GM19372 (cell line): ENCODE measurements at regions not wholly inside any gene's neighbourhood (a gene's known extent, or its start where the extent isn't known, plus 50 kb on each side); places are given as distances from the start of the nearest gene placed in this dataset.

ENCODE experiments used
- ATAC-seq: cut with Tn5 transposase; IDR thresholded peaks from one replicate; pipeline ENCODE4 v1.9.1; 2021; ENCODE audit warnings: mild to moderate bottlenecking, low read depth, moderate library complexity; ENCODE audit not compliant: unreplicated experiment

DNA sequence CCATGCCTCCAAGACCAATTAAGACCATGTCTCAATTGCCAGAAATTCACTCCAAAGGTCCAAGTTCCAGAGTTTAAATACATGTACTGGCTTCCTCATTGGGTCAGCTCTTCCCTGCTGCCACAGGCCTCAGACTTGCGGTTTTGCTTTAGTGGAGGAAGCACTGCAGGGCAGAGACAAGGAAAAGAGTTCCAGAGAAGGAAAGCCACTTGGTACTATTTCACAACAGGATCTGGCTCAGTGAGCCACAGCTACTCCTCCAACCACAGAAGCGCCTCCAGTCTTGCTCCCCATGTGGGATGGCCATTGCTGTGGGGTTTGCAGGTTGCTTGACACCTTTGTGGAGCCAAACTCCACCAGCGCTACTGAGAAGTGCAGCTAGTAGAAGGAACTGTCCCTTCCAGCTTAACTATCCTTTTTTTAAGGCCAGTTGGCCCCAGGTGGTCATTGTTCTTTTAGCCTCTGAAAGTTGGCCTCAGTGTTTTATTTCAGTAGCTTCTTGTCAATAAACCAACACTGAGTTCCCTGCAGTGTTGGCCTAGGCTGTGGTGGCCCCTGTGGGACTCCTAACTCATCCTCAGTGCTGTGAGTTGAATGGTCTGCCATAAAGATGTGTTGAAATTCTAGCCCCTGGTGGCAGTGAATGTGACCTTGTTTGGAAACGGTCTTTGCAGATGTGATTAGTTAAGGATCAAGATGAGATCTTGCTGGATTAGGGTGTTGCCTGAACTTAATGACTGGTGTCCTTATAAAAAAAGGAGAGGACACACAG is 93.7 kb upstream of the DAP start:
- ATAC-seq, result no peak

- no peak for ATAC-seq
Measured at GRCh38 chr5:10853154-10853553, 92.1 kb upstream of the DAP start.

DNA sequence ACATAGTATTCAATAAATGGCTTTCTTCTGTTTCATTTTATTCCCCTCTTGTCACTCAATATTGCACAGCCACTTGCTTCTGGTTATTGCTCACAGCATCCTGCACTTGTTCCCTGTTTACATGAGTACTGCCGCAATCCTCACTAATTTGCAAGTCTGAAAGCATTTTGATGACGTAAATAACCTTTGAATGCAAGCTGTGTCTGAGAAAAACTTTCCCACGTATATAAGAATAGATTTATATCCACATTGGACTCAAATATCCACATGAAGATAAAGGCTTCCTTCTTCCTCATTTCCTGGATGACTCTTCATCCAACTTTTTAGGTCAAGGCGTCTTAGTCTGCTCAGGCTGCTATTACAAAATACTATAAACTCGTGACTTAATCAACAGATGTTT is 88.2 kb upstream of the DAP start:
- ATAC-seq, result no peak

DNA sequence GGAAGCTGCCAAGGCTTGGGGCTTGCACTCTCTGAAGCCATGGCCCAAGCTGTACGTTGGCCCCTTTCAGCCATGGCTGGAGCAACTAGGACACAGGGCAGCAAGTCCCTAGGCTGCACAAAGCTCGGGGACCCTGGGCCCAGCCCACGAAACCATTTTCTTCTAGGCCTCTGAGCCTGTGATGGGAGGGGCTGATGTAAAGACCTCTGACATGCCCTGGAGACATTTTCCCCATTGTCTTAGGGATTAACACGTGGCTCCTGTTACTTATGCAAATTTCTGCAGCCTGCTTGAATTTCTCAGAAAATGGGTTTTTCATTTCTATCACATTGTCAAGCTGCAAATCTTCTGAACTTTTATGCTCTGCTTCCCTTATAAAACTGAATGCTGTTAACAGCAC is 83.0 kb upstream of the DAP start:
- ATAC-seq, result no peak

DNA sequence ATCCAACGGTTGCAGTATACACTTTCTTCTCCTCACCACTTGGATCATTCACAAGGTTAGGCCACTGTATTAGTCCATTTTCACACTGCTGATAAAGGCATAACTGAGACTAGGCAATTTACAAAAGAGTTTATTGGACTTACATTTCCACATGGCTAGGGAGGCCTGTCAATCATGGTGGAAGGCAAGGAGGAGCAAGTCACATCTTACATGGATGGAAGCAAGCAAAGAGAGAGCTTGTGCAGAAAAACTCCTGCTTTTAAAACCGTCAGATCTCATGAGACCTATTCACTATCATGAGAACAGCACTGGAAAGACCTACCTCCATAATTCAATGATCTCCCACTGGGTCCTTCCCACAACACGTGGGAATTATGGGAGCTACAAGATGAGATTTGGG is 81.8 kb upstream of the DAP start:
- no peak for ATAC-seq

DNA sequence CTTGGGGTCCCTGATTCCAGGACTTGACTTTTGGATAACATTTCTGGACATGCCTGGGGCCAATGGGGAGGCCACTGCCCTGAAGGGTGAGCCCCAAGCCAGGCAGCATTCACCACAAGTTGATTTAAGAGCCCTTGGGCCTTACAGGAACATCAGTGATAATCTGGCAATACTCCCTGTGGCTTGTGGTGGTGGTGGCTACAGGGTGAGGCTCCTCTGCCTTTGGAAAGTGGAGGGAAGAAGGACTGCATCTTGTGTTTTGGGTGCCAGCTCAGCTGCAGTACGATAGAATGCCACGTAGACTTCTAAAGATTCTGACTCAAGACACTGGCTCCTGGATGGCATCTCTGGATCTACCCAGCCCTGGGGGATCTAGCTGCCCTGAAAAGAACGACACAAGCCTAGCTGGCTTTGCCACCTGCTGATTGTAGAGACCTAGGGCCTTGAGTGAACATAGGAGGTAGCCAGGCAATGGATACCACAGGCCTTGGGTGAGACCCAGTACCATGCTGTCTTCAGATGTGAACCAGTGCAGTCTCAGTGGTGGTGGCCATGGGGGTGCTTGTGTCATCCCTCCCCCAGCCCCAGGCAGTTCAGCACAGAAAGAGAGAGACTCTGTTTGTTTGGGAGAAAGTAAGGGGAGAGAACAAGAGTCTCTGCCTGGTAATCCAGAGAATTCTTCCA is 79.0 kb upstream of the DAP start:
- ATAC-seq, result no peak

DNA sequence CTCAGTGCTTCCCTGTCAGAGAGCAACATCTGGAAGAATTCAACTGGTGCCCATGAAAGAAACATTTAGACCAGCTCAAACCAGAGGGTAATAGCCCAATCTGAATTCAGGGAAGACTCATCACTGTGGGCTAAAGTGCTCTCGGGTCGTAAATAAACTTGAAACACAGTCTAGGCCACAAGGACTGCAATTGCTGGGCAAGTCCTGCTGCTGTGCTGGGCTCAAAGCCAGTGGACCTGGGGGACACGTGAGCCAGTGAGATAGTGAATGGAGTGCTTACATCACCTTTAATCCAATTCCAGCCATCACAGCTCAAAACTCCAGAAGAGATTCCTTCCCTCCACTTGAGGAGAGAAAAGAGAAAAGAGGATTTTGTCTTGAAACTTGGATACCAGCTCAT is 78.1 kb upstream of the DAP start:
- no peak for ATAC-seq

DNA sequence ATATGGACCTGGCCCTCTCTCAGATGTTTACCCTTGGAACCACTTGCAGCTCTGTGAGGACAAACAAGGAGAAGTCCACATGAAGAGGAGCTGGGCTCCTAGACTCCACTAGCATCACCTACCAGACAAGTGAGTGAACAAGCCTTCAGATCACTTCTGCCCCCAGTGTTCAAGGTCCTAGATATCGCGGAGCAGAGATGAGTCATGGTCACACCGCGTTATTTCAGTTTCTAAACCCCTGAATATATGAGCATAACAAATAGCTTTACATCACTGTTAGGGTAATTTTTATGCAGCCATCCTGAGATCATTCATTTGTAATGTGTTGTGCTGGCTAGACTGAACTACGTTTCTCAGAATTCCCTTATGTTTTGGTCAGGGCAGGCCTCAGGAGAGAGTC is 77.0 kb upstream of the DAP start:
- ATAC-seq, result no peak

- no peak for ATAC-seq
Measured at GRCh38 chr5:10836986-10837385, 76.0 kb upstream of the DAP start.

GRCh38 chr5:10834695-10835094 is 73.7 kb upstream of the DAP start:
- ATAC-seq, result no peak

GRCh38 chr5:10832987-10833386 is 72.0 kb upstream of the DAP start:
- no peak for ATAC-seq

GRCh38 chr5:10832421-10832820 is 71.4 kb upstream of the DAP start:
- ATAC-seq, result no peak

- no peak for ATAC-seq
Measured at GRCh38 chr5:10831419-10831818, 70.4 kb upstream of the DAP start.

DNA sequence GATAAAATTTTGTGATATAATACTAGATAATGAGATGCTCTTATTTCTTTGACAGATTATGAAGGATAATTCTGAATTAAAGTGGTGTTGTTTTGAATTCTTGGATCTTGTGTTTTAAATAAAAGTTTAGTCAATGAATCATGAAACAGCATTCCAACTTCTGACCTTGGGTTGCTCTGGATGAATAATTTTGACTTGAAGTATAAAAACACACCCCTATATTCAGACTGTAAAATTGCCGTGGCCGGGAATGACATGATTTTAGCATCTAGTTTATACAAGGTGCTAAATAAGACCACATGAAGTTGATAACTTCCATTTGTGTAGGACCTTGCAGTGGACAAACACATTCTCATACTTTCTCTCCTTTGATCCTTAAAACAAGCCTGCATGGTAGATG is 67.2 kb upstream of the DAP start:
- ATAC-seq, result no peak

DNA sequence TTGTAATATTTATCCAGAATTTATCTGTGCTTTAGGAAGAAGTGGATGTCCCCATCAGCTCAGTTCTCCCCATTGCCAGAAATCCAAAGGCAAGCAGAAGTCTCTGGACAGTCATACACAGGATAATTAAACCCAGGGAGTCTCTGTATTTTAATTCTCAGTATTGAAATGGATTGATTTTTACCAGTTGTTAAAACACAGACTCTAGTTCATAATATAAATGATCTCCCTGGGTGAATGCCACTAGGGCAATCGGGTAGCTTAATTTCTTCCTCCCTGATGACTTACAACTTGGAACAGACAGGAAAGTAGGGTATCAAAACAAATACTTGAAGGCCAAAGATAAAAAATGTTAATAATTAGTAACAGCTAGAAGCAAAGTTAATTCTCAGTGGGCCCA is 66.5 kb upstream of the DAP start:
- no peak for ATAC-seq

GRCh38 chr5:10826971-10827370 is 65.9 kb upstream of the DAP start:
- no peak for ATAC-seq

DNA sequence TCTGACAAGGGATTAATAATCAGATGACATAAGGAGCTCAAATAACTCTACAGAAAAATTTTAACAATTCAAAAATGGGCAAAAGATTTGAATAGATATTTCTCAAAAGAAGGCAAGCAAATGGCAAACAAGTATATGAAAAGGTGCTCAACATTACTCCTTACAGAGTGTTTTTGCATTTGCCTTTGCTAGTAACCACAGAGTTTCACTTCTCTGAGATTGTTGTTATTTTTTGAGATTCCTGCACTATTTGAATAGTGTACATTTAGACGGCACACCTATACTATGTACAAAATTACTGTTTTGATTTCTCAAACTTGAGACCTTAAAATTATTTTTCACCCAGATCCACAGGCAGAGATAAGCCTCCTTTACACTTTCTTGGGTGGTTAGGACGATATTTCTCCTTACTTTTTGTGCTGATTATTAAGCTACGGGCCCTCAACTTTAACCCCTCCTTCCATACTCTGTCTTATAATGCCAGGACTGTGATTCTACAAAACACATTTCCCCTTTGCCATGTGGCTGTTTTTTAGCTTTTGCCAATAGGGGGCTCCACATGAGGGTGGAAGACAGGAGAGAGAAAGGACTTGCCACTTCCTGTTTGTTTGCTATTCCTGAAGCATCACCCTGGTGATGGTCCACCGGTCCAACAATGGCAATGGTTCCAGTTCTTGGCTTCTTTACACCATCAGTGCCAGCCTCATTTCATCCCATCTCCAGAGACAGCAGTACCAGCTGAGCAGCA is 65.0 kb upstream of the DAP start:
- ATAC-seq, result no peak

DNA sequence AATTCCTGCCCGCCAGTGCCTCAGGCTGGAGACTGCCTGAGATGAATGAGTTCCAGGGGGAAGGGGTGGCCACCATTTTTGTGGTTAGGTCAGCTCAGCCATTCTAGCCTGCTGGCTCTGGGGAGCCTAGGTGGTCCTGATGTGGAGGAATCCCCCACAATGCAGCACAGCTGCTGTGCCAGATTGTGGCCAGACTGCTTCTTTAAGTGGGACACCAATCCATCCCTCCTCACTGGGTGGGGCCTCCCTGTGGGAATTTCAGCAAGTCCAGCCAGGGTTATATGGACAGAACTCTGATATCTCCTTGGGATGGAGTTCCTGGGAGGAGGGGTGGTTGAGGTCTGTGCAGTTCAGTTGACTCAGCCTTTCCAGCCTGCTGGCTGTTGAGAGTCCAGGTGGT is 51.2 kb upstream of the DAP start:
- ATAC-seq, result no peak
